ENCODE measurements at regions not wholly inside any gene's neighbourhood (a gene's known extent, or its start where the extent isn't known, plus 50 kb on each side); places are given as distances from the start of the nearest gene placed in this dataset.

DNA sequence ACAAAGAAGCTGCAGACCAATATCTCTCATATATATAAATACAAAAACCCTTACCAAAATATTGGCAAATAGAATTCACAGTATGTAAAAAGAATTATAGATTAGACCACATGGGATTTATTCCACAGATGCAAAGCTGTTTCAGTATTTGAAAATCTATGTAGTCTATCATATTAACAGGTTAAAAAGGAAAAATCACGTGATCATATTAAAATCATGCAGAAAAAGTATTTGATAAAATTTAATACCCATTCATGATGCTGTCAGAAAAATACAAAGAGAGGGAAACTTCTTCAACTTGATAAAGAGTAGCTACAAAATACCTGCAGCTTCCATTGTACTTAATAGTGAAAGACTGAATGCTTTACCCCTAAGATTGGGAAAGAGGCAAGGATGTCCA, 67.2 kb upstream of the CD44 start:
- H3K36me3 ChIP-seq (replicated peaks; ENCODE audit: insufficient read depth, low read length): no peaks in the 10 kb centered on the region
- H2AFZ ChIP-seq (ENCODE audit: low read length): no peak overlapping the region
- H3K4me1 ChIP-seq (ENCODE audit: low read length): peaks cover 7% of the 10 kb centered on the region
- H3K9ac ChIP-seq (ENCODE audit: low read length): no peak overlapping the region
- no peak overlapping the region for H3K4me2 ChIP-seq (ENCODE audit: low read depth, low read length)
- H3K9me2 ChIP-seq (replicated peaks; ENCODE audit: insufficient read depth, low read length): no peaks in the 10 kb centered on the region
- no peaks in the 10 kb centered on the region for H3K79me2 ChIP-seq (ENCODE audit: low read length)
- H3K9me3 ChIP-seq (replicated peaks; ENCODE audit: insufficient read depth, low read length): no peaks in the 10 kb centered on the region
- DNase-seq: no peak
- H4K20me1 ChIP-seq (ENCODE audit: insufficient read depth, low read length): no peaks in the 10 kb centered on the region
- no peak overlapping the region for H3K4me3 ChIP-seq (ENCODE audit: low read length)
- no peak overlapping the region for H3K27ac ChIP-seq (ENCODE audit: low read length)
- H3F3A ChIP-seq (ENCODE audit: insufficient read depth, low read length): 0 out of 2 replicates have a peak, but pooled peaks cover 4% of the 10 kb centered on the region
- TF ChIP-seq CTCF (IDR thresholded peaks at IDR 0.05; ENCODE audit: low read length) (no peak), EZH2 (optimal IDR thresholded peaks at IDR 0.05; ENCODE audit: low read depth, low read length) (no peak), EZH2phosphoT487 (IDR thresholded peaks at IDR 0.05; ENCODE audit: low read length) (no peak)
- no peaks in the 10 kb centered on the region for H3K27me3 ChIP-seq (replicated peaks; ENCODE audit: insufficient read depth, low read length)

DNA sequence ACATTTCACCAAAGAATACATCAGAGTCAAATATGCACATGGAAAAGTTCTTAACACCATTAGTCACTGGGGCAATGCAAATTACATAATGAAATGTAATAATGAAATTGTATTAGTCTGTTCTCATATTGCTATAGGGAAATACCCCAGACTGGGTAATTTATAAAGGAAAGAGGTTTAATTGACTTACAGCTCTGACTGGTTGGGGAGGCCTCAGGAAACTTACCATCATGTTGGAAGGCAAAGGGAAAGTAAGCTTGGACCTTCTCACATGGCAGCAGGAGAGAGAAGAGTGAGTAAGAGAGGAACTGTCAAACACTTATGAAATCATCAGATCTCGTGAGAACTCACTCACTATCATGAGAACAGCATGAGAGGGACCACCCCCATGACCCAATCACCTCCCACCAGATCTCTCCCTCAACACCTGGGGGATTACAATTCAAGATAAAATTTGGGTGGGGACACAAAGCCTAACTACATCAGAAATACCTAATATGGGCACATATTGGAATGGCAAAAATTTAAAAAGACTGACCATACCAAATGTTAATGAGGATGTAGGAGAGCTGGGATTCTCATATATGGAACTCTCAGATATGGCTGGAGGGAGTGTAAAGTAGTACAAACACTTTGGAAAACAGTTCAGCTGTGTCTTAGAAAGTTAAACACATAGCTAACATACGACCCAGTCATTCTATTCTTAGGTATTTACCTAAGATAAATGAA, 65.1 kb upstream of the CD44 start:
- no peaks in the 10 kb centered on the region for H3K9me3 ChIP-seq (replicated peaks; ENCODE audit: insufficient read depth, low read length)
- DNase-seq: no peak
- TF ChIP-seq EZH2phosphoT487 (IDR thresholded peaks at IDR 0.05; ENCODE audit: low read length): no peak
- TF ChIP-seq CTCF (IDR thresholded peaks at IDR 0.05; ENCODE audit: low read length): no peak
- TF ChIP-seq EZH2 (optimal IDR thresholded peaks at IDR 0.05; ENCODE audit: low read depth, low read length): no peak

GRCh38 chr11:35076201-35077100, 62.5 kb upstream of the CD44 start:
- H2AFZ ChIP-seq (ENCODE audit: low read length): no peak overlapping the region
- H3K4me1 ChIP-seq (ENCODE audit: low read length): peaks cover 15% of the 10 kb centered on the region
- H3K9me2 ChIP-seq (replicated peaks; ENCODE audit: insufficient read depth, low read length): no peaks in the 10 kb centered on the region
- TF ChIP-seq CTCF (IDR thresholded peaks at IDR 0.05; ENCODE audit: low read length): no peak
- TF ChIP-seq EZH2 (optimal IDR thresholded peaks at IDR 0.05; ENCODE audit: low read depth, low read length): no peak
- TF ChIP-seq EZH2phosphoT487 (IDR thresholded peaks at IDR 0.05; ENCODE audit: low read length): no peak
- H3F3A ChIP-seq (ENCODE audit: insufficient read depth, low read length): no peaks in the 10 kb centered on the region; the same call in 1 of the 2 replicates
- H3K36me3 ChIP-seq (replicated peaks; ENCODE audit: insufficient read depth, low read length): no peaks in the 10 kb centered on the region
- H3K4me2 ChIP-seq (ENCODE audit: low read depth, low read length): no peak overlapping the region
- H3K9ac ChIP-seq (ENCODE audit: low read length): no peak overlapping the region
- H3K9me3 ChIP-seq (replicated peaks; ENCODE audit: insufficient read depth, low read length): no peaks in the 10 kb centered on the region
- H3K27me3 ChIP-seq (replicated peaks; ENCODE audit: insufficient read depth, low read length): no peaks in the 10 kb centered on the region
- H4K20me1 ChIP-seq (ENCODE audit: insufficient read depth, low read length): no peaks in the 10 kb centered on the region
- no peak for DNase-seq
- no peak overlapping the region for H3K4me3 ChIP-seq (ENCODE audit: low read length)
- H3K27ac ChIP-seq (ENCODE audit: low read length): no peak overlapping the region
- no peaks in the 10 kb centered on the region for H3K79me2 ChIP-seq (ENCODE audit: low read length)

More for the DNA sequence above, 65.1 kb upstream of the CD44 start:
- no peak overlapping the region for H2AFZ ChIP-seq (ENCODE audit: low read length)
- no peaks in the 10 kb centered on the region for H3K79me2 ChIP-seq (ENCODE audit: low read length)
- H3K27ac ChIP-seq (ENCODE audit: low read length): no peak overlapping the region
- no peaks in the 10 kb centered on the region for H3K36me3 ChIP-seq (replicated peaks; ENCODE audit: insufficient read depth, low read length)
- H4K20me1 ChIP-seq (ENCODE audit: insufficient read depth, low read length): no peaks in the 10 kb centered on the region
- H3K9me2 ChIP-seq (replicated peaks; ENCODE audit: insufficient read depth, low read length): no peaks in the 10 kb centered on the region
- no peak overlapping the region for H3K9ac ChIP-seq (ENCODE audit: low read length)
- H3K4me1 ChIP-seq (ENCODE audit: low read length): peaks cover 15% of the 10 kb centered on the region
- no peak overlapping the region for H3K4me2 ChIP-seq (ENCODE audit: low read depth, low read length)
- H3K27me3 ChIP-seq (replicated peaks; ENCODE audit: insufficient read depth, low read length): no peaks in the 10 kb centered on the region
- H3F3A ChIP-seq (ENCODE audit: insufficient read depth, low read length): no peaks in the 10 kb centered on the region; the same call in 1 of the 2 replicates
- no peak overlapping the region for H3K4me3 ChIP-seq (ENCODE audit: low read length)
